ENCODE measurements at regions not wholly inside any gene's neighbourhood (a gene's known extent, or its start where the extent isn't known, plus 50 kb on each side); places are given as distances from the start of the nearest gene placed in this dataset.

DNA sequence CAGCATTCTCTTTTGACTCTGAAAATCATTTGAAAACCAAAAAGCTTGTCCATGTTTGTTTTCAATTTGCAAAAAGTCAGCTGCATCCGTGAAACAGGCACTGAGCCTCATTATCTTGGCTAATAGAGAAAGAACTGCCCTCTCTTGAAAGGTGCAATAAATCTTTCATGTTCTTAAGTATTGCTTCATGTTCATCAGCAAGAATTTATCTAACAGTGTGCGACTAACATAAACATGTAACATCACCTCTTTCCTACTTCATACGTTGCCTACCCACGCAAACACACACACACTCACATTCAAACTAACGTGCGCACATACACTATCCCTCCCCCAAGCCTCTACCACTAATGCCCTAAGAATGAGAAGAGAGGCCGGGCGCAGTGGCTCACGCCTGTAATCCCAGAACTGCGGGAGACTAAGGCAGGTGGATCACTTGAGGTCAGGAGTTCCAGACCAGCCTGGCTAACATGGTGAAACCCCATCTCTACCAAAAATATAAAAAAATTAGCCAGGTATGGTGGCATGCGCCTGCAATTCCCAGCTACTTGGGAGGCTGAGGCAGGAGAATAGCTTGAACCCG is 629.7 kb upstream of the ZNF608 start:
- Histone ChIP-seq H3K27me3 (replicated peaks; ENCODE audit: control insufficient read depth, insufficient read depth, low read length) (no peaks in the 10 kb centered on the region), H3K4me3 (ENCODE audit: low read depth, low read length) (no peak overlapping the region), H3K4me1 (no peaks in the 10 kb centered on the region), H3K36me3 (ENCODE audit: control insufficient read depth, insufficient read depth, low read length) (no peaks in the 10 kb centered on the region), H3K9me3 (no peaks in the 10 kb centered on the region; the same call in 1 of the 2 replicates)
- no TSS peak for BruUV-seq (replicated peaks)
- Mint-ChIP-seq H3K4me3 (ENCODE audit: unreplicated experiment) (no peak overlapping the region), H3K27ac (ENCODE audit: unreplicated experiment) (no peak overlapping the region), H3K4me1 (ENCODE audit: low read depth, unreplicated experiment) (no peaks in the 10 kb centered on the region), H3K27me3 (ENCODE audit: insufficient read depth, unreplicated experiment) (no peaks in the 10 kb centered on the region), H3K36me3 (ENCODE audit: insufficient read depth, unreplicated experiment) (no peaks in the 10 kb centered on the region), H3K9me3 (ENCODE audit: unreplicated experiment) (no peaks in the 10 kb centered on the region)
- DNase-seq, result no peak
- intact Hi-C loops (cut with micrococcal nuclease; ENCODE audit: unreplicated experiment), result no loop called here
- TF ChIP-seq, protein P1, sequence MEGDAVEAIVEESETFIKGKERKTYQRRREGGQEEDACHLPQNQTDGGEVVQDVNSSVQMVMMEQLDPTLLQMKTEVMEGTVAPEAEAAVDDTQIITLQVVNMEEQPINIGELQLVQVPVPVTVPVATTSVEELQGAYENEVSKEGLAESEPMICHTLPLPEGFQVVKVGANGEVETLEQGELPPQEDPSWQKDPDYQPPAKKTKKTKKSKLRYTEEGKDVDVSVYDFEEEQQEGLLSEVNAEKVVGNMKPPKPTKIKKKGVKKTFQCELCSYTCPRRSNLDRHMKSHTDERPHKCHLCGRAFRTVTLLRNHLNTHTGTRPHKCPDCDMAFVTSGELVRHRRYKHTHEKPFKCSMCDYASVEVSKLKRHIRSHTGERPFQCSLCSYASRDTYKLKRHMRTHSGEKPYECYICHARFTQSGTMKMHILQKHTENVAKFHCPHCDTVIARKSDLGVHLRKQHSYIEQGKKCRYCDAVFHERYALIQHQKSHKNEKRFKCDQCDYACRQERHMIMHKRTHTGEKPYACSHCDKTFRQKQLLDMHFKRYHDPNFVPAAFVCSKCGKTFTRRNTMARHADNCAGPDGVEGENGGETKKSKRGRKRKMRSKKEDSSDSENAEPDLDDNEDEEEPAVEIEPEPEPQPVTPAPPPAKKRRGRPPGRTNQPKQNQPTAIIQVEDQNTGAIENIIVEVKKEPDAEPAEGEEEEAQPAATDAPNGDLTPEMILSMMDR (IDR thresholded peaks at IDR 0.05; ENCODE audit: insufficient read depth in 1 of 2, low read depth in 1 of 2, low read length in 1 of 2, severe bottlenecking in 1 of 2, unreplicated experiment in 1 of 2), result no peak
- ChIA-PET CTCF (no interaction called here), POLR2A (no interaction called here)

DNA sequence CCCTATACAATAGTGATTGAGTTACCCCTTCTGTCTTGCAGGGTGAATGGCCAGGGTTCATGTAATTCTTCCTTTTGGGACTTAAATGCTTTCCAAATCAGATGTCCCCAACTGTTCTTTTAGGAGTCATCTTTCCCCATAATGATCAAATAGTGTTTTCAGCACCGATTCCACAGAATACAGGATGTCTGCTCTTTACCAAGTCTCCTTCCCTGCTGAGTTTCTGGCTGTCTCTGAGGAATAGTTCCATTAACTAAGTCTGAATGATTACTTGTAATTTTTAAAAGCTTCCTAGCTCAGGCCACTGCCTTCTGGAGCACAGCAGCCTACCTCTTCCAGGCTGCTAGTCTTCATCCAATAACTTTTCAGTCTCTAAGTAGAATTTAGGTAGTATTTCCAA is 630.7 kb upstream of the ZNF608 start:
- Histone ChIP-seq H3K4me3 (ENCODE audit: low read depth, low read length) (no peak overlapping the region), H3K9me3 (no peaks in the 10 kb centered on the region; the same call in 1 of the 2 replicates), H3K27me3 (replicated peaks; ENCODE audit: control insufficient read depth, insufficient read depth, low read length) (no peaks in the 10 kb centered on the region), H3K36me3 (ENCODE audit: control insufficient read depth, insufficient read depth, low read length) (no peaks in the 10 kb centered on the region), H3K4me1 (no peaks in the 10 kb centered on the region)
- Mint-ChIP-seq H3K27ac (ENCODE audit: unreplicated experiment) (no peak overlapping the region), H3K4me1 (ENCODE audit: low read depth, unreplicated experiment) (no peaks in the 10 kb centered on the region), H3K36me3 (ENCODE audit: insufficient read depth, unreplicated experiment) (no peaks in the 10 kb centered on the region), H3K9me3 (ENCODE audit: unreplicated experiment) (no peaks in the 10 kb centered on the region), H3K4me3 (ENCODE audit: unreplicated experiment) (no peak overlapping the region), H3K27me3 (ENCODE audit: insufficient read depth, unreplicated experiment) (no peaks in the 10 kb centered on the region)
- ChIA-PET CTCF (no interaction called here), POLR2A (no interaction called here)
- DNase-seq, result no peak
- intact Hi-C loops (cut with micrococcal nuclease; ENCODE audit: unreplicated experiment), result no loop called here
- TF ChIP-seq, protein P1 (IDR thresholded peaks at IDR 0.05; ENCODE audit: insufficient read depth in 1 of 2, low read depth in 1 of 2, low read length in 1 of 2, severe bottlenecking in 1 of 2, unreplicated experiment in 1 of 2), result no peak
- BruUV-seq (replicated peaks), result no TSS peak

DNA sequence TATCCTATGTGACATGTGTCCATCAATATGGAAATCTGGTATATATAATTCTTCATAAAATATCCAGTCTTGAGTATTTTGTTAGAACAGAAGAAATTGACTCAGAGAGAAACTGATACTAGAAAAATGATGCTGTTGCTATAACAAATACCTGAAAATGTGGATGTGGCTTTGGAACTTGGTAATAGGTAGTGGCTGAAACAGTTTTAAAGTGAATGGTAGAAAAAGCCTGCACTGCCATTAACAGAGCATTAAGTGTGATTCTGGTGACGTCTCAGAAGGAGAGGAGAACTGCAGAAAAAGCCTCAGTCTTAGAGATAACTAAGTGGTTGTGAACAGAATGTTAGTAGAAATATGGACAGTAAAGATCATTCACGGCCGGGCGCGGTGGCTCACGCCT is 634.9 kb upstream of the ZNF608 start:
- Histone ChIP-seq H3K4me3 (ENCODE audit: low read depth, low read length) (no peak overlapping the region), H3K36me3 (ENCODE audit: control insufficient read depth, insufficient read depth, low read length) (no peaks in the 10 kb centered on the region), H3K9me3 (no peaks in the 10 kb centered on the region), H3K4me1 (no peaks in the 10 kb centered on the region), H3K27me3 (replicated peaks; ENCODE audit: control insufficient read depth, insufficient read depth, low read length) (no peaks in the 10 kb centered on the region)
- H3K9me3 Mint-ChIP-seq (ENCODE audit: unreplicated experiment), result no peaks in the 10 kb centered on the region
- no peak overlapping the region for H3K27ac Mint-ChIP-seq (ENCODE audit: unreplicated experiment)
- intact Hi-C loops (cut with micrococcal nuclease; ENCODE audit: unreplicated experiment), result no loop called here
- CTCF ChIA-PET, result no interaction called here
- no peaks in the 10 kb centered on the region for H3K36me3 Mint-ChIP-seq (ENCODE audit: insufficient read depth, unreplicated experiment)
- BruUV-seq (replicated peaks), result no TSS peak
- no peak for DNase-seq
- POLR2A ChIA-PET, result no interaction called here
- H3K4me3 Mint-ChIP-seq (ENCODE audit: unreplicated experiment), result no peak overlapping the region
- no peaks in the 10 kb centered on the region for H3K4me1 Mint-ChIP-seq (ENCODE audit: low read depth, unreplicated experiment)
- TF ChIP-seq, protein P1 (IDR thresholded peaks at IDR 0.05; ENCODE audit: insufficient read depth in 1 of 2, low read depth in 1 of 2, low read length in 1 of 2, severe bottlenecking in 1 of 2, unreplicated experiment in 1 of 2), result no peak
- H3K27me3 Mint-ChIP-seq (ENCODE audit: insufficient read depth, unreplicated experiment), result no peaks in the 10 kb centered on the region
